K562 (cell line): ENCODE measurements at regions not wholly inside any gene's neighbourhood (a gene's known extent, or its start where the extent isn't known, plus 50 kb on each side); places are given as distances from the start of the nearest gene placed in this dataset.

Experiments
- ATAC-seq: fragments of 200-7000 bp; cut with Tn5 transposase; 3 replicates; pipeline ENCODE4 v1.9.1; 2020; ENCODE audit warnings: moderate library complexity
- BruUV-seq: library from RNA; stranded (reverse); fragments of 400-500 nt; replicated peaks from 2 replicates; lab custom pipeline; 2021; lab: Mats Ljungman, UMichigan
- CTCF ChIA-PET: fragments of 300-600 bp; formaldehyde crosslinking; extraction: SDS; loops from one replicate; lab custom pipeline; 2021; ENCODE audit warnings: low intra/inter-chr PET ratio; lab: Yijun Ruan, JAX
- POLR2A ChIA-PET: fragments of 300-600, 350-650 bp; sonication (Branson Sonifier 250); formaldehyde crosslinking; extraction: SDS; loops from one replicate; lab custom pipeline; 2021; ENCODE audit warnings: antibody characterized with exemption, inconsistent platforms; lab: Yijun Ruan, JAX
- DNase-seq, 4 experiments: peaks; one replicate each; pipeline versions ENCODE4 v3.0.0 to v3.0.0-alpha.2; 2011 to 2018; ENCODE audit warnings: low spot score in 3 of 4, mixed read lengths in 3 of 4; ENCODE audit errors: extremely low read depth in 1 of 4
- FAIRE-seq: peaks from 2 replicates; lab custom pipeline; 2011; peaks lifted over from hg19 to GRCh38; lab: Jason Lieb, UNC
- H2AFZ ChIP-seq: 2 replicates; pipeline ENCODE4 v1.6.0; 2011; ENCODE audit warnings: low read depth, low read length, control low read depth, inconsistent platforms
- H3K27ac ChIP-seq: fragments of 200-600 bp; 3 replicates; pipeline ENCODE4 v1.8.0; 2011; ENCODE audit warnings: low read depth, mild to moderate bottlenecking, control low read depth, inconsistent platforms, low read length, moderate library complexity, mixed read lengths; ENCODE audit errors: extremely low read depth
- H3K27me3 ChIP-seq, 2 experiments: fragments of 300-600 bp in 1 of 2; 2 replicates in 1 of 2; 3 replicates in 1 of 2; pipeline versions ENCODE4 v1.6.0 to v1.8.0; 2011; ENCODE audit warnings: inconsistent platforms in 2 of 2, low read length in 2 of 2, mild to moderate bottlenecking in 1 of 2, mixed read lengths in 1 of 2, moderate library complexity in 1 of 2; ENCODE audit not compliant: control insufficient read depth in 2 of 2, insufficient read depth in 2 of 2
- H3K36me3 ChIP-seq: fragments of 300-600 bp; 3 replicates; pipeline ENCODE4 v1.8.0; 2011; ENCODE audit warnings: mild to moderate bottlenecking, low read length, inconsistent platforms; ENCODE audit not compliant: control insufficient read depth, insufficient read depth
- H3K4me1 ChIP-seq, 2 experiments: fragments of 200-600 bp in 1 of 2; replicated peaks in 1 of 2; 2 replicates in 1 of 2; 3 replicates in 1 of 2; pipeline versions ENCODE4 v1.5.1 to v1.8.0; 2011; ENCODE audit warnings: inconsistent platforms in 2 of 2, low read length in 2 of 2, mild to moderate bottlenecking in 1 of 2, mixed read lengths in 1 of 2, moderate library complexity in 1 of 2; ENCODE audit not compliant: control insufficient read depth in 2 of 2, insufficient read depth in 2 of 2
- H3K4me2 ChIP-seq: 2 replicates; pipeline ENCODE4 v1.6.1; 2011; ENCODE audit warnings: low read length, control low read depth, inconsistent platforms, mixed read lengths; ENCODE audit not compliant: insufficient read depth
- H3K4me3 ChIP-seq: fragments of 200-600 bp; sonication (generic), shearing (Covaris generic); 2 replicates; pipeline ENCODE4 v1.5.1; 2016; ENCODE audit warnings: control low read depth, inconsistent platforms
- H3K79me2 ChIP-seq: fragments of 200-600 bp; 3 replicates; pipeline ENCODE4 v1.8.0; 2011; ENCODE audit warnings: low read length, inconsistent platforms; ENCODE audit not compliant: control insufficient read depth, insufficient read depth
- H3K9ac ChIP-seq, 2 experiments: 2 replicates each; pipeline versions ENCODE4 v1.6.0 to v1.6.1; 2011; ENCODE audit warnings: low read depth in 2 of 2, low read length in 2 of 2, control low read depth in 1 of 2, inconsistent platforms in 1 of 2, mild to moderate bottlenecking in 1 of 2, mixed read lengths in 1 of 2; ENCODE audit not compliant: insufficient read depth in 1 of 2
- H3K9me1 ChIP-seq: one replicate; pipeline ENCODE4 v1.6.0; 2011; ENCODE audit warnings: inconsistent platforms, mild to moderate bottlenecking, low read length, moderate library complexity; ENCODE audit not compliant: control insufficient read depth, insufficient read depth
- H3K9me3 ChIP-seq: replicated peaks from 2 replicates; pipeline ENCODE4 v1.5.1; 2011; ENCODE audit warnings: low read depth, low read length, inconsistent platforms; ENCODE audit not compliant: control insufficient read depth, insufficient read depth
- H4K20me1 ChIP-seq: replicated peaks from 2 replicates; pipeline ENCODE4 v1.6.1; 2011; ENCODE audit warnings: low read length, inconsistent platforms, mixed read lengths; ENCODE audit not compliant: control insufficient read depth, insufficient read depth
- HDAC2 ChIP-seq: fragments of 450-650 bp; IDR thresholded peaks from 2 replicates; pipeline ENCODE4 v1.6.1; 2016; ENCODE audit warnings: mild to moderate bottlenecking
- MTA3 ChIP-seq: fragments of 450-650 bp; formaldehyde crosslinking; IDR thresholded peaks from 2 replicates; pipeline ENCODE4 v1.6.1; 2017; ENCODE audit warnings: mild to moderate bottlenecking, borderline replicate concordance
- NUFIP1 ChIP-seq: fragments of 450-650 bp; IDR thresholded peaks from 2 replicates; pipeline ENCODE4 v1.6.1; 2018; ENCODE audit not compliant: partially characterized antibody
- PBX2 ChIP-seq, 2 experiments: IDR thresholded peaks in 1 of 2; conservative IDR thresholded peaks in 1 of 2; 2 replicates each; pipeline ENCODE4 v1.6.1; 2016; ENCODE audit warnings: low read depth in 2 of 2, mild to moderate bottlenecking in 1 of 2, missing compliant biosample characterization in 1 of 2, missing genetic modification characterization in 1 of 2, moderate library complexity in 1 of 2
- RBM17 ChIP-seq: fragments of 200-400 bp; formaldehyde crosslinking; IDR thresholded peaks from 2 replicates; pipeline ENCODE4 v1.6.1; 2017; ENCODE audit warnings: low read depth, mild to moderate bottlenecking, low read length, borderline replicate concordance
- ZBTB33 ChIP-seq: sonication (generic); formaldehyde crosslinking; IDR thresholded peaks from 2 replicates; pipeline ENCODE4 v1.8.1; 2023; ENCODE audit warnings: mild to moderate bottlenecking, missing genetic modification reagents
- ZNF561 ChIP-seq: fragments of 450-650 bp; formaldehyde crosslinking; conservative IDR thresholded peaks from 2 replicates; pipeline ENCODE4 v1.4.0; 2020; ENCODE audit warnings: mild to moderate bottlenecking, moderate library complexity
- ZNF592 ChIP-seq: fragments of 450-650 bp; IDR thresholded peaks from 2 replicates; pipeline ENCODE4 v1.6.1; 2017; ENCODE audit warnings: antibody characterized with exemption, mild to moderate bottlenecking
- WGBS: fragments of 100-300 bp; shearing (Covaris generic); methylation state at CpG from one replicate; pipeline ENCODE4 v1.1.6; 2016; ENCODE audit warnings: low coverage, mixed read lengths; ENCODE audit not compliant: insufficient coverage; ENCODE audit errors: missing lambda C conversion rate; 5-methylcytosine and 5-hydroxymethylcytosine counted together
- in situ Hi-C: fragments of 300-500 bp; cut with MboI; formaldehyde crosslinking; loops from 4 replicates; pipeline ENCODE4 v1.15.0; 2018; ENCODE audit warnings: inconsistent platforms, mixed read lengths
- intact Hi-C: fragments of 100-400 bp; cut with micrococcal nuclease; formaldehyde crosslinking; loops from 2 replicates; pipeline ENCODE4 v1.14.2; 2022

GRCh38 chr12:74031045-74031444 lies 506.6 kb upstream of the ATXN7L3B start:
- ChIA-PET POLR2A (no interaction called here), CTCF (no interaction called here)
- H2AFZ ChIP-seq: no peak overlapping the region
- no peak overlapping the region for H3K9ac ChIP-seq
- 0% methylated on average over 2 of the region's 2 CpGs for WGBS
- H3K4me2 ChIP-seq: no peak overlapping the region
- H3K4me3 ChIP-seq: no peak overlapping the region
- intact Hi-C loops: no loop called here
- no peaks in the 10 kb centered on the region for H3K4me1 ChIP-seq
- in situ Hi-C loops: no loop called here
- no peaks in the 10 kb centered on the region for H3K27me3 ChIP-seq
- no TSS peak for BruUV-seq
- no peak overlapping the region for H3K27ac ChIP-seq
- no peaks in the 10 kb centered on the region for H3K36me3 ChIP-seq
- H3K79me2 ChIP-seq: no peaks in the 10 kb centered on the region
- DNase-seq (no peak), FAIRE-seq (no peak), ATAC-seq (no peak)
- TF ChIP-seq MTA3: no peak
- no peak for TF ChIP-seq ZNF592
- TF ChIP-seq ZBTB33 (CRISPR knock-in tag): no peak
- TF ChIP-seq HDAC2: no peak
- TF ChIP-seq NUFIP1: no peak
- TF ChIP-seq ZNF561 (CRISPR knock-in tag): no peak
- TF ChIP-seq PBX2 (CRISPR knock-in tag; IDR thresholded peaks at IDR 0.05; ENCODE audit: low read depth): no peak
- peak; percentile 30; the same call in 1 of the 2 replicates for TF ChIP-seq PBX2 (tag; conservative IDR thresholded peaks at IDR 0.05; ENCODE audit: low read depth)
- no peak for TF ChIP-seq RBM17
- no peaks in the 10 kb centered on the region for H4K20me1 ChIP-seq
- H3K9me1 ChIP-seq: no peaks in the 10 kb centered on the region
- H3K9me3 ChIP-seq: no peaks in the 10 kb centered on the region
